ENCODE measurements at regions not wholly inside any gene's neighbourhood (a gene's known extent, or its start where the extent isn't known, plus 50 kb on each side); places are given as distances from the start of the nearest gene placed in this dataset.
"Not testable (repeated sequence)": the region's sequence is repeated elsewhere in the genome, so short reads cannot be mapped to it uniquely, and the experiment has no call there.

- no peak for DNase-seq (ENCODE audit: low spot score)
Observed at GRCh38 chr1:103348136-103348535, 177.4 kb upstream of the RNPC3 start.

- no peak for DNase-seq (ENCODE audit: low spot score)
Observed at GRCh38 chr1:103344930-103345329, 180.6 kb upstream of the RNPC3 start.

GRCh38 chr1:103341377-103341880, 184.1 kb upstream of the RNPC3 start:
- DNase-seq (ENCODE audit: low spot score), result no peak

GRCh38 chr1:103337779-103338178, 187.7 kb upstream of the RNPC3 start:
- DNase-seq (ENCODE audit: low spot score), result no peak

- DNase-seq (ENCODE audit: low spot score), result no peak
Observed at GRCh38 chr1:103336408-103336807, 189.1 kb upstream of the RNPC3 start.

GRCh38 chr1:103333141-103333540, 192.4 kb upstream of the RNPC3 start:
- DNase-seq (ENCODE audit: low spot score), result no peak

- no peak for DNase-seq (ENCODE audit: low spot score)
Observed at GRCh38 chr1:103327054-103327719, 198.3 kb upstream of the RNPC3 start.

- no peak for DNase-seq (ENCODE audit: low spot score)
Observed at GRCh38 chr1:103326595-103326994, 198.9 kb upstream of the RNPC3 start.

- no peak for DNase-seq (ENCODE audit: low spot score)
Observed at GRCh38 chr1:103309786-103310185, 201.5 kb upstream of the COL11A1 start.

GRCh38 chr1:103307751-103308150, 199.4 kb upstream of the COL11A1 start:
- no peak for DNase-seq (ENCODE audit: low spot score)

GRCh38 chr1:103283841-103284669, 175.7 kb upstream of the COL11A1 start:
- no peak for DNase-seq (ENCODE audit: low spot score)

- DNase-seq (ENCODE audit: low spot score), result no peak
Observed at GRCh38 chr1:103283371-103283770, 175.0 kb upstream of the COL11A1 start.

GRCh38 chr1:103275725-103276124, 167.4 kb upstream of the COL11A1 start:
- no peak for DNase-seq (ENCODE audit: low spot score)

- no peak for DNase-seq (ENCODE audit: low spot score)
Observed at GRCh38 chr1:103274886-103275285, 166.6 kb upstream of the COL11A1 start.

- DNase-seq (ENCODE audit: low spot score), result no peak
Observed at GRCh38 chr1:103273106-103273505, 164.8 kb upstream of the COL11A1 start.

GRCh38 chr1:103271471-103271870, 163.1 kb upstream of the COL11A1 start:
- not testable (repeated sequence) for DNase-seq (ENCODE audit: low spot score)

- no peak for DNase-seq (ENCODE audit: low spot score)
Observed at GRCh38 chr1:103267893-103268292, 159.6 kb upstream of the COL11A1 start.

GRCh38 chr1:103267266-103267665, 158.9 kb upstream of the COL11A1 start:
- no peak for DNase-seq (ENCODE audit: low spot score)

GRCh38 chr1:103266036-103266435, 157.7 kb upstream of the COL11A1 start:
- DNase-seq (ENCODE audit: low spot score), result no peak

- no peak for DNase-seq (ENCODE audit: low spot score)
Observed at GRCh38 chr1:103265551-103265950, 157.2 kb upstream of the COL11A1 start.

GRCh38 chr1:103259982-103260381, 151.7 kb upstream of the COL11A1 start:
- DNase-seq (ENCODE audit: low spot score), result no peak

- no peak for DNase-seq (ENCODE audit: low spot score)
Observed at GRCh38 chr1:103256490-103256889, 148.2 kb upstream of the COL11A1 start.

GRCh38 chr1:103254691-103255090, 146.4 kb upstream of the COL11A1 start:
- no peak for DNase-seq (ENCODE audit: low spot score)
